ENCODE measurements at regions not wholly inside any gene's neighbourhood (a gene's known extent, or its start where the extent isn't known, plus 50 kb on each side); places are given as distances from the start of the nearest gene placed in this dataset.

DNA sequence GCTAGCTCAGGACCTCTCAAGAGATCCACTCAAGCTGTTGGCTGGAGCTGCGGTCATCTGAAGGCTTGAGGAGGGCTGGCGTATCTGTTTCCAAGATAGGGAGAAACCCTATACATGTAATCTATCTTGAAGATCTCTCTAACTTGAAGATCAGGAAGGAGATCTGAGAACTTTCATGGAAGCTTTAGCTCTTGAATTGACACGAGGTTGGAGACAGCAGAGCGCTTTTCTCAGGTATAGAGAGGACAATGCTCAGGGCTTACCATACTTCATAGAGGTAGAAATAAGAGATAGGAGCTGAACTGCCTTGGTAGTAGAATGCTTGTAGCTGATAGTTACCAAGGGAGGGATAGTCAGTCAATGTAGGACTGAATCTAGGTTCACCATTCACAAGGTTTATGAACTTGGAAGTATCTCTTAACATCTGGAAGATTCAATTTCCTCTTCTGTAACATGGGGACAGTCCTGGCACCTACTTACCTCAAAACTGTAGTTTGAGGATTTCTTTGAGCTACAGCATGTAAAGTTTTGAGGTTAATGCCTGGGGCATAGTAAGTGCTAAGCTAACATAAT is 267.0 kb upstream of the MAF start:
- no peak overlapping the region for H3K4me3 ChIP-seq
- no peaks in the 10 kb centered on the region for H3K9me3 ChIP-seq
- intact Hi-C loops (cut with DNase I; ENCODE audit: low total_unique reads) = no loop called here
- H3K4me1 ChIP-seq = no peaks in the 10 kb centered on the region
- H3K27ac ChIP-seq = no peak overlapping the region
- no peaks in the 10 kb centered on the region for H3K36me3 ChIP-seq
- no peaks in the 10 kb centered on the region for H3K27me3 ChIP-seq
- WGBS, 5 donors = 74 to 83% (median 81%) methylated on average over 4 of the region's 4 CpGs
- no peak for DNase-seq
- no peak for TF ChIP-seq EP300 (IDR thresholded peaks at IDR 0.05)
- TF ChIP-seq POLR2AphosphoS5 (IDR thresholded peaks at IDR 0.05) = no peak
- TF ChIP-seq POLR2A (IDR thresholded peaks at IDR 0.05) = no peak
- TF ChIP-seq, protein P1, sequence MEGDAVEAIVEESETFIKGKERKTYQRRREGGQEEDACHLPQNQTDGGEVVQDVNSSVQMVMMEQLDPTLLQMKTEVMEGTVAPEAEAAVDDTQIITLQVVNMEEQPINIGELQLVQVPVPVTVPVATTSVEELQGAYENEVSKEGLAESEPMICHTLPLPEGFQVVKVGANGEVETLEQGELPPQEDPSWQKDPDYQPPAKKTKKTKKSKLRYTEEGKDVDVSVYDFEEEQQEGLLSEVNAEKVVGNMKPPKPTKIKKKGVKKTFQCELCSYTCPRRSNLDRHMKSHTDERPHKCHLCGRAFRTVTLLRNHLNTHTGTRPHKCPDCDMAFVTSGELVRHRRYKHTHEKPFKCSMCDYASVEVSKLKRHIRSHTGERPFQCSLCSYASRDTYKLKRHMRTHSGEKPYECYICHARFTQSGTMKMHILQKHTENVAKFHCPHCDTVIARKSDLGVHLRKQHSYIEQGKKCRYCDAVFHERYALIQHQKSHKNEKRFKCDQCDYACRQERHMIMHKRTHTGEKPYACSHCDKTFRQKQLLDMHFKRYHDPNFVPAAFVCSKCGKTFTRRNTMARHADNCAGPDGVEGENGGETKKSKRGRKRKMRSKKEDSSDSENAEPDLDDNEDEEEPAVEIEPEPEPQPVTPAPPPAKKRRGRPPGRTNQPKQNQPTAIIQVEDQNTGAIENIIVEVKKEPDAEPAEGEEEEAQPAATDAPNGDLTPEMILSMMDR (IDR thresholded peaks at IDR 0.05) = no peak

DNA sequence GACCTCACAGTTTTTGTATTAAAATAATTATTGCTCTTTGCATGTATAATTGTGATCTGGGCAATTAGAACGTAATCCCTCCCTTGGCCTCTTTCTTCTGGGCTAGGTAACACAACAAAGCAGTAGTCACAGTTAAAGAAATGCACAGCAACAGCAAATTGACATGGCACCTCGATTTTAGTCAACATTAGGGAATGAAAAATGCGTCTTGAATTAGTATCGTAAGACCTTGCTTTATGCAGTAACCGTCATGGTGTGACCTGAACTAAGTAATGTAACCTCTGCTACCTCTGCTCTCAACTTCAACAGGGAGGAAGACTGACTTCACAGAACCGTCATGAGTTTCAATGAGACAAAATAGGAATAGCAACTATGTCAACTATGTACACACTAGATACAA is 265.4 kb upstream of the MAF start:
- intact Hi-C loops (cut with DNase I; ENCODE audit: low total_unique reads) = no loop called here
- no peaks in the 10 kb centered on the region for H3K4me1 ChIP-seq
- 69 to 83% (median 75%) methylated on average over 6 of the region's 6 CpGs for WGBS, 5 donors

DNA sequence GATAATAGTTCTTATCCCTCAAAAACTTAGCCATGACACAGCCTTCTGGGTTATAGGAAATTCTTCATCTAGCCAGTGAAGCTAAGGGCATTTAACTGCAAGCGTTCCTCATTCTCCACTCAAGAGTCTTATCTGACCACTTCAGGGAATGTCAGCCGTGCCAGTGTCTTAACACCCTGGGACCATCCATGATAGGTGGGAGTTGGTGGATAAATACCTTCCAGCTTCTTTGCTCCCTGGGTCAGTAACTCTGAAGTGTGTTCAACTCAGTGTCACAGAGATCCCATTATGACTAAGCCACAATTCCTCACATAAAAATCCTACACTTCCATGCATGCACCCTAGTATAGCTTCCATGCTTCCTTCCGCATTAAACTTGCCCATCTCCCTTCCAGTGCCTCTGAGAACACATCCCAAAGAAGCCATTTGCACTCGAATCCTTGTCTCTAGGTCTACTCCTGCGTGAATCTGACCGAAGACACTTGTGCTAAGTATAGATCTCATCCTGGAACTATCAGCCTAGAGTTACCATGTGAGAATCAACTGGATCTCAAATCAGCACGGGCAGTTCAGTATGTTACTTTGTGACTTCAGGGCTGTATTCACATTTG is 264.3 kb upstream of the MAF start:
- no peaks in the 10 kb centered on the region for H3K27me3 ChIP-seq
- intact Hi-C loops (cut with DNase I; ENCODE audit: low total_unique reads) = no loop called here
- 87 to 96% (median 92%) methylated on average over 7 of the region's 7 CpGs for WGBS, 5 donors
- H3K9me3 ChIP-seq = no peaks in the 10 kb centered on the region
- DNase-seq = no peak
- no peaks in the 10 kb centered on the region for H3K36me3 ChIP-seq
- no peak overlapping the region for H3K4me3 ChIP-seq
- no peak for TF ChIP-seq EP300 (IDR thresholded peaks at IDR 0.05)
- TF ChIP-seq, protein P1 (IDR thresholded peaks at IDR 0.05) = no peak
- no peak for TF ChIP-seq POLR2A (IDR thresholded peaks at IDR 0.05)
- TF ChIP-seq POLR2AphosphoS5 (IDR thresholded peaks at IDR 0.05) = no peak
- no peak overlapping the region for H3K27ac ChIP-seq
- no peaks in the 10 kb centered on the region for H3K4me1 ChIP-seq

More for the DNA sequence above, 265.4 kb upstream of the MAF start:
- H3K36me3 ChIP-seq = no peaks in the 10 kb centered on the region
- H3K27ac ChIP-seq = no peak overlapping the region
- H3K27me3 ChIP-seq = no peaks in the 10 kb centered on the region
- no peak overlapping the region for H3K4me3 ChIP-seq
- DNase-seq = no peak
- H3K9me3 ChIP-seq = no peaks in the 10 kb centered on the region
- no peak for TF ChIP-seq POLR2A (IDR thresholded peaks at IDR 0.05)
- no peak for TF ChIP-seq POLR2AphosphoS5 (IDR thresholded peaks at IDR 0.05)
- no peak for TF ChIP-seq EP300 (IDR thresholded peaks at IDR 0.05)
- TF ChIP-seq, protein P1 (IDR thresholded peaks at IDR 0.05) = no peak

DNA sequence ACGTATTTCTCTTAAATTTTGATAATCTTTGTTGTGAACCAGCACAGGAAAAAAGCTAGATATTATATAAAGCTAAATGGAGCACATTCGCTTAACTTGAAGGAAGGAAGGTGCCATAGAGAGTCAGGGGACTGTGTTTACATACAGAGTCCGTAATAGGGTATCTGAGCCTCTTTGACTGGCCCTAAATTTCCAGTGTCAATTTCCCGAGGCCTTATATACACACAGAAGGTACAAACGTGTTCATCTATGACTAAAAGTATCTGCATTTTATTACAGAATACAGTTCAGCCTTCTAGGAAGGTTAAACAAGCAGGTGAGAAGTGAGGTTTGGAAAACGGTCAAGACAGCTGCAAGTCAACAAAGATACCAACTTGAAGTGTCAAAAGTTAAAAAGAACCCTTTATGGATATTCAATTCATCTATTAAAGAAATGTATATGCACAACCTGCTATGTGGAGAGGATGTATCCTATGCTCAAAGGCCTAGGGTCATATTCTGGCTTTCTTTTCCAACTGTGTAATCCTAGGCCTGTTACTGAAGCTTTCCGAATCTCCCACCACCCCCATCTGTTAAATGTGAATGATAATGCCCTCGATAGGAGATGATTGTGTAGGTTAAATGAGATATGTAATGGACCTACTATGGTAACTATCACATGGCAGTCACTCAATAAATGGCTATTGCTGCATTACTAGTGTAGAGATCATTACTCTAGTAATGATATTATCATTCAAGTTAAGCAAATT is 263.7 kb upstream of the MAF start:
- H3K4me3 ChIP-seq = no peak overlapping the region
- H3K9me3 ChIP-seq = no peaks in the 10 kb centered on the region
- H3K36me3 ChIP-seq = no peaks in the 10 kb centered on the region
- no peaks in the 10 kb centered on the region for H3K27me3 ChIP-seq
- DNase-seq = no peak
- WGBS, 5 donors = 56 to 73% (median 61%) methylated on average over 8 of the region's 8 CpGs
- no peak for TF ChIP-seq POLR2AphosphoS5 (IDR thresholded peaks at IDR 0.05)
- intact Hi-C loops (cut with DNase I; ENCODE audit: low total_unique reads) = no loop called here
- H3K4me1 ChIP-seq = no peaks in the 10 kb centered on the region
- H3K27ac ChIP-seq = no peak overlapping the region
